ENCODE measurements at regions not wholly inside any gene's neighbourhood (a gene's known extent, or its start where the extent isn't known, plus 50 kb on each side); places are given as distances from the start of the nearest gene placed in this dataset.

DNA sequence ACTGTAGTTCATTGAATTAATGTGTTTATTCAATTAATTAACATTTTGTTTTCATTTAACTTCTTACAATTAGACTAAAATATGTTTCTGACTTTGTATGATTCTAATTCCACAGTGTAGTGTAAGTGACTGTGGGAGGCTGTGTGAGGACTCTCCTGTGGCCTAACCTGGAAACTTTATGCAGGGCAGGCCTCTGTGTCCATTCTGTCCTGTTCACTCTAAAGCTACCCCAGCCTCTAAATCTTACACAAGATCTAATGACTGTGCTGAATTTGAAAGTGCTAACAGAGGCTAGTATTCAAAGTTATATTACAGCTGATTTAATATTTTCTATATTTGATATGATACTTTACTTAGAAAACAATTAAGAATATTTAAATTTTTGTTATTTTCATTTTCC is 270.5 kb upstream of the CDH19 start:
- Histone ChIP-seq H4K20me1 (ENCODE audit: low read depth, low read length) (no peaks in the 10 kb centered on the region), H3K27ac (ENCODE audit: low read depth, low read length) (no peak overlapping the region), H3K27me3 (ENCODE audit: low read length) (no peaks in the 10 kb centered on the region), H3F3A (ENCODE audit: insufficient read depth) (peaks cover 3% of the 10 kb centered on the region; the same call in 1 of the 2 replicates), H3K4me3 (ENCODE audit: insufficient read depth, low read length, poor library complexity, severe bottlenecking) (no peak overlapping the region), H2AFZ (ENCODE audit: low read depth, low read length, severe bottlenecking) (no peak overlapping the region), H3K36me3 (ENCODE audit: low read length) (no peaks in the 10 kb centered on the region), H3K9me3 (ENCODE audit: insufficient read depth, low read length) (no peaks in the 10 kb centered on the region), H3K79me2 (ENCODE audit: insufficient read depth, low read length) (no peaks in the 10 kb centered on the region), H3K9ac (ENCODE audit: low read length) (no peak overlapping the region), H3K9me2 (replicated peaks; ENCODE audit: insufficient read depth, low read length) (no peaks in the 10 kb centered on the region), H3K4me2 (ENCODE audit: low read depth, low read length, poor library complexity, severe bottlenecking) (no peak overlapping the region)
- TF ChIP-seq EZH2phosphoT487 (conservative IDR thresholded peaks at IDR 0.05; ENCODE audit: low read length) (no peak), CTCF (IDR thresholded peaks at IDR 0.05; ENCODE audit: insufficient read depth, low read length, poor library complexity, severe bottlenecking) (no peak)

GRCh38 chr18:66873899-66874298 is 270.0 kb upstream of the CDH19 start:
- H3F3A ChIP-seq (ENCODE audit: insufficient read depth) = peaks cover under 1% of the 10 kb centered on the region; the same call in 1 of the 2 replicates
- H3K27me3 ChIP-seq (ENCODE audit: low read length) = no peaks in the 10 kb centered on the region

GRCh38 chr18:66872277-66872676 is 268.4 kb upstream of the CDH19 start:
- H3K79me2 ChIP-seq (ENCODE audit: insufficient read depth, low read length) = no peaks in the 10 kb centered on the region
- no peaks in the 10 kb centered on the region for H3K9me3 ChIP-seq (ENCODE audit: insufficient read depth, low read length)
- no peaks in the 10 kb centered on the region for H3K9me2 ChIP-seq (replicated peaks; ENCODE audit: insufficient read depth, low read length)
- H3K27ac ChIP-seq (ENCODE audit: low read depth, low read length) = no peak overlapping the region
- no peak overlapping the region for H2AFZ ChIP-seq (ENCODE audit: low read depth, low read length, severe bottlenecking)
- H3K36me3 ChIP-seq (ENCODE audit: low read length) = no peaks in the 10 kb centered on the region
- no peak overlapping the region for H3K4me3 ChIP-seq (ENCODE audit: insufficient read depth, low read length, poor library complexity, severe bottlenecking)
- H3F3A ChIP-seq (ENCODE audit: insufficient read depth) = no peaks in the 10 kb centered on the region
- H3K9ac ChIP-seq (ENCODE audit: low read length) = no peak overlapping the region
- H3K27me3 ChIP-seq (ENCODE audit: low read length) = no peaks in the 10 kb centered on the region
- no peak overlapping the region for H3K4me2 ChIP-seq (ENCODE audit: low read depth, low read length, poor library complexity, severe bottlenecking)
- TF ChIP-seq CTCF (IDR thresholded peaks at IDR 0.05; ENCODE audit: insufficient read depth, low read length, poor library complexity, severe bottlenecking) (no peak), EZH2phosphoT487 (conservative IDR thresholded peaks at IDR 0.05; ENCODE audit: low read length) (no peak)
- no peaks in the 10 kb centered on the region for H4K20me1 ChIP-seq (ENCODE audit: low read depth, low read length)

More at GRCh38 chr18:66873899-66874298, 270.0 kb upstream of the CDH19 start:
- TF ChIP-seq CTCF (IDR thresholded peaks at IDR 0.05; ENCODE audit: insufficient read depth, low read length, poor library complexity, severe bottlenecking) (no peak), EZH2phosphoT487 (conservative IDR thresholded peaks at IDR 0.05; ENCODE audit: low read length) (no peak)
- no peaks in the 10 kb centered on the region for H3K36me3 ChIP-seq (ENCODE audit: low read length)
- no peak overlapping the region for H2AFZ ChIP-seq (ENCODE audit: low read depth, low read length, severe bottlenecking)
- no peak overlapping the region for H3K4me3 ChIP-seq (ENCODE audit: insufficient read depth, low read length, poor library complexity, severe bottlenecking)
- H3K9ac ChIP-seq (ENCODE audit: low read length) = no peak overlapping the region
- no peaks in the 10 kb centered on the region for H4K20me1 ChIP-seq (ENCODE audit: low read depth, low read length)
- H3K27ac ChIP-seq (ENCODE audit: low read depth, low read length) = no peak overlapping the region
- no peaks in the 10 kb centered on the region for H3K9me3 ChIP-seq (ENCODE audit: insufficient read depth, low read length)
- no peak overlapping the region for H3K4me2 ChIP-seq (ENCODE audit: low read depth, low read length, poor library complexity, severe bottlenecking)
- H3K9me2 ChIP-seq (replicated peaks; ENCODE audit: insufficient read depth, low read length) = no peaks in the 10 kb centered on the region
- H3K79me2 ChIP-seq (ENCODE audit: insufficient read depth, low read length) = no peaks in the 10 kb centered on the region

Measured in SU-DHL-6 (cell line).